Heart left ventricle (tissue), 13 donors: ENCODE measurements at regions not wholly inside any gene's neighbourhood (a gene's known extent, or its start where the extent isn't known, plus 50 kb on each side); places are given as distances from the start of the nearest gene placed in this dataset.
"Not testable (repeated sequence)": the region's sequence is repeated elsewhere in the genome, so short reads cannot be mapped to it uniquely, and the experiment has no call there.

Experiments used
- POLR2A ChIP-seq, 2 donors: fragments of 450-650 bp; IDR thresholded peaks; one replicate each; pipeline ENCODE4 v1.6.1; 2017; ENCODE audit warnings: antibody characterized with exemption in 2 of 2, mild to moderate bottlenecking in 2 of 2, moderate library complexity in 2 of 2
- TF ChIP-seq, protein P1 (sequence below), 12 donors: fragments of 200-600 bp; sonication (generic) in 4 of 12; IDR thresholded peaks; one replicate each; pipeline versions ENCODE4 v1.5.0 to v1.8.0; 2018 to 2022; ENCODE audit warnings: antibody characterized with exemption in 12 of 12, mild to moderate bottlenecking in 5 of 12
- donor health status: ischemic (EF 13 %, LVEDD 7.1; RV severe dilation, severe dysfunction).
- donor health status: DM: no; HTN: yes; CAD: no.
- donor health status: DM: no; HTN: no; CAD: no.
- donor health status: ischemic (EF 25% LVEDD 6.9; RV normal size, moderate dysfunction).
- donor health status: ischemic (EF 25% LVEDD 5.7; RV mildly dilated, moderate dysfunction).
- donor health status: ischemic (EF 35%, LVEDD 5.7; RV mildly dilated, moderate dysfunction).
- donor health status: nonischemic (EF 11% LVEDD 7.7; RV severe dilation, severe dysfunction).
- donor health status: DM: yes; HTN: yes; CAD: no.
- donor health status: PGD.
- donor health status: ischemic (EF 29% LVEDD 5.4; RV normal size, mild dysfunction).
- donor health status: nonischemic (EF 23%, LVEDD 6.1; RV moderate dilation, normal function).

DNA sequence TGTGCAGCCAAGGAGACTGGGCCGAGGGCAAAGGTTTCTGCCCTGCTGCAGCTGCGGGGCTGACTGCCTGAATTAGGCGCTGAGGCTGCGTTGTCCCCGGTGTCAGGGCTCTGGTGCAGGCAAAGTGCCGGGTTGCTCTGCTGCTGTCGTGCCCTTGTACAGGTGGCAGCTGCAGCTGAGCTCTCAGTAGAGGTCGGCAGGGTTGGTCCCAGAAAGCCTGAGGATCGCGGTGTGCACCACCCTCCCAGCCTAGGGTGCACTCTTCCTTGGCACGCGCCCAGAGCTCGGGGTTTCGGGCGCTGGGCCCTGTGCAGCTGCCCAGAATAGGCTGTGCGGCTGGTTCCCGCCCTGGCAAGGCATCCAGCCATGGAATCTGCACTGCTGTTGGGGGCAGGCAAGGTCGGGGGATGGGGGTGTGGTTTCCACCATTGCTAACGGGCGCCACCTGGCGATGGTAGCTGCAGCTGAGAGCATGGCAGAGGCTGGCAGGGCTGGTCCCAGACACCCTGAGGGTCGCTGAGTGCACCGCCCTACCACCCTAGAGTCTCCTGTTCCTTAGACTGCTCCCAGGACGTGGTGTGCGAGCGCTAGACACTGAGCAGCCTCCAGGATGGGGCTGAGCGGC, 86.3 kb downstream of the POTEM start:
- TF ChIP-seq, protein P1, sequence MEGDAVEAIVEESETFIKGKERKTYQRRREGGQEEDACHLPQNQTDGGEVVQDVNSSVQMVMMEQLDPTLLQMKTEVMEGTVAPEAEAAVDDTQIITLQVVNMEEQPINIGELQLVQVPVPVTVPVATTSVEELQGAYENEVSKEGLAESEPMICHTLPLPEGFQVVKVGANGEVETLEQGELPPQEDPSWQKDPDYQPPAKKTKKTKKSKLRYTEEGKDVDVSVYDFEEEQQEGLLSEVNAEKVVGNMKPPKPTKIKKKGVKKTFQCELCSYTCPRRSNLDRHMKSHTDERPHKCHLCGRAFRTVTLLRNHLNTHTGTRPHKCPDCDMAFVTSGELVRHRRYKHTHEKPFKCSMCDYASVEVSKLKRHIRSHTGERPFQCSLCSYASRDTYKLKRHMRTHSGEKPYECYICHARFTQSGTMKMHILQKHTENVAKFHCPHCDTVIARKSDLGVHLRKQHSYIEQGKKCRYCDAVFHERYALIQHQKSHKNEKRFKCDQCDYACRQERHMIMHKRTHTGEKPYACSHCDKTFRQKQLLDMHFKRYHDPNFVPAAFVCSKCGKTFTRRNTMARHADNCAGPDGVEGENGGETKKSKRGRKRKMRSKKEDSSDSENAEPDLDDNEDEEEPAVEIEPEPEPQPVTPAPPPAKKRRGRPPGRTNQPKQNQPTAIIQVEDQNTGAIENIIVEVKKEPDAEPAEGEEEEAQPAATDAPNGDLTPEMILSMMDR (IDR thresholded peaks at IDR 0.05), result not testable (repeated sequence)
- TF ChIP-seq POLR2A (IDR thresholded peaks at IDR 0.05), result not testable (repeated sequence)
